Upper lobe of left lung (tissue), 6 donors: ENCODE measurements at regions not wholly inside any gene's neighbourhood (a gene's known extent, or its start where the extent isn't known, plus 50 kb on each side); places are given as distances from the start of the nearest gene placed in this dataset.

Experiments used
- ATAC-seq, 2 donors: fragments of 200-7000 bp; cut with Tn5 transposase; one replicate each; pipeline ENCODE4 v1.9.1; 2022; ENCODE audit warnings: mild to moderate bottlenecking in 2 of 2, moderate library complexity in 2 of 2; ENCODE audit not compliant: low FRiP score in 2 of 2
- DNase-seq, 2 donors: peaks; one replicate each; pipeline ENCODE4 v3.0.0-alpha.2; 2019 to 2020
- H3K27ac ChIP-seq, 4 donors: fragments of 200-600 bp; sonication (generic); one replicate each; pipeline ENCODE4 v1.5.1; 2016 to 2019
- H3K27me3 ChIP-seq, 4 donors: fragments of 200-600 bp; sonication (generic); one replicate each; pipeline ENCODE4 v1.5.1; 2017 to 2019
- H3K36me3 ChIP-seq, 4 donors: fragments of 200-600 bp; sonication (generic); one replicate each; pipeline ENCODE4 v1.5.1; 2016 to 2019
- H3K4me1 ChIP-seq, 4 donors: fragments of 200-600 bp; sonication (generic); one replicate each; pipeline ENCODE4 v1.5.1; 2018 to 2019
- H3K4me3 ChIP-seq, 4 donors: fragments of 200-600 bp; sonication (generic); one replicate each; pipeline ENCODE4 v1.5.1; 2017 to 2019; ENCODE audit warnings: mild to moderate bottlenecking in 2 of 4, moderate library complexity in 1 of 4
- H3K9me3 ChIP-seq, 4 donors: fragments of 200-600 bp; sonication (generic); one replicate each; pipeline ENCODE4 v1.5.1; 2018 to 2019
- CTCF ChIP-seq, 6 experiments: fragments of 450-650 bp in 4 of 6; fragments of 200-600 bp in 2 of 6; sonication (generic) in 2 of 6; IDR thresholded peaks; one replicate each; pipeline ENCODE4 v1.5.1; 2016 to 2019; ENCODE audit warnings: antibody characterized with exemption in 6 of 6
- EP300 ChIP-seq, 4 donors: sonication (generic); formaldehyde crosslinking; IDR thresholded peaks; one replicate each; pipeline ENCODE4 v1.5.1; 2017; ENCODE audit warnings: antibody characterized with exemption in 4 of 4, control low read depth in 2 of 4
- POLR2A ChIP-seq, 4 donors: fragments of 450-650 bp; IDR thresholded peaks; one replicate each; pipeline ENCODE4 v1.5.1; 2016 to 2017; ENCODE audit warnings: antibody characterized with exemption in 4 of 4, mild to moderate bottlenecking in 2 of 4
- POLR2AphosphoS5 ChIP-seq, 2 donors: sonication (generic); formaldehyde crosslinking; IDR thresholded peaks; one replicate each; pipeline ENCODE4 v1.5.1; 2017; ENCODE audit warnings: antibody characterized with exemption in 2 of 2
- WGBS, 2 donors: methylation state at CpG; one replicate each; pipeline ENCODE4 v1.1.5; 2017 to 2018; 5-methylcytosine and 5-hydroxymethylcytosine counted together
- donor health status: DM: no; HTN: no; CAD: no; lungs with moderate emphysema.
- donor health status: DM: no; HTN: yes; CAD: no; lungs with severe emphysema.

- WGBS, 2 donors: 59 to 66% methylated on average over 4 to 6 of the region's 6 CpGs
- H3K27ac ChIP-seq: no peak overlapping the region
Observed at GRCh38 chr1:230011333-230012092, 55.5 kb upstream of the GALNT2 start.

GRCh38 chr1:230012093-230012393, 55.0 kb upstream of the GALNT2 start:
- ATAC-seq (no peak), DNase-seq (no peak)

More at GRCh38 chr1:230011333-230012092, 55.5 kb upstream of the GALNT2 start:
- DNase-seq: no peak
- Histone ChIP-seq H3K4me1 (no peaks in the 10 kb centered on the region), H3K27me3 (no peaks in the 10 kb centered on the region), H3K4me3 (no peak overlapping the region), H3K36me3 (no peaks in the 10 kb centered on the region), H3K9me3 (no peaks in the 10 kb centered on the region)
- ATAC-seq: peak in 1 of 2 donors; percentile 12
- TF ChIP-seq POLR2AphosphoS5 (IDR thresholded peaks at IDR 0.05) (no peak), CTCF (IDR thresholded peaks at IDR 0.05) (no peak), EP300 (IDR thresholded peaks at IDR 0.05) (no peak), POLR2A (IDR thresholded peaks at IDR 0.05) (no peak)

GRCh38 chr1:230012741-230013140, 54.3 kb upstream of the GALNT2 start:
- no peak for ATAC-seq
- WGBS, 2 donors: 79 to 80% methylated on average over 5 of the region's 5 CpGs

More at GRCh38 chr1:230012093-230012393, 55.0 kb upstream of the GALNT2 start:
- Histone ChIP-seq H3K9me3 (no peaks in the 10 kb centered on the region), H3K27ac (no peak overlapping the region), H3K36me3 (no peaks in the 10 kb centered on the region), H3K4me3 (no peak overlapping the region), H3K4me1 (no peaks in the 10 kb centered on the region), H3K27me3 (no peaks in the 10 kb centered on the region)
- TF ChIP-seq POLR2AphosphoS5 (IDR thresholded peaks at IDR 0.05) (no peak), EP300 (IDR thresholded peaks at IDR 0.05) (no peak), POLR2A (IDR thresholded peaks at IDR 0.05) (no peak), CTCF (IDR thresholded peaks at IDR 0.05) (no peak)

GRCh38 chr1:230016159-230016558, 50.9 kb upstream of the GALNT2 start:
- WGBS, 2 donors: 67 to 83% methylated on average over 5 of the region's 5 CpGs
- Histone ChIP-seq H3K4me3 (no peak overlapping the region), H3K27ac (no peak overlapping the region), H3K27me3 (no peaks in the 10 kb centered on the region), H3K36me3 (no peaks in the 10 kb centered on the region), H3K9me3 (no peaks in the 10 kb centered on the region), H3K4me1 (no peaks in the 10 kb centered on the region)
- no peak for DNase-seq
- no peak for TF ChIP-seq CTCF (IDR thresholded peaks at IDR 0.05)
- no peak for TF ChIP-seq POLR2A (IDR thresholded peaks at IDR 0.05)
- no peak for TF ChIP-seq POLR2AphosphoS5 (IDR thresholded peaks at IDR 0.05)
- ATAC-seq: no peak

More at GRCh38 chr1:230012741-230013140, 54.3 kb upstream of the GALNT2 start:
- Histone ChIP-seq H3K27me3 (no peaks in the 10 kb centered on the region), H3K4me3 (no peak overlapping the region), H3K9me3 (no peaks in the 10 kb centered on the region), H3K36me3 (no peaks in the 10 kb centered on the region), H3K27ac (no peak overlapping the region), H3K4me1 (no peaks in the 10 kb centered on the region)
- no peak for TF ChIP-seq POLR2A (IDR thresholded peaks at IDR 0.05)
- no peak for TF ChIP-seq CTCF (IDR thresholded peaks at IDR 0.05)
- TF ChIP-seq EP300 (IDR thresholded peaks at IDR 0.05): no peak
- no peak for TF ChIP-seq POLR2AphosphoS5 (IDR thresholded peaks at IDR 0.05)
- DNase-seq: no peak
